HG03280 (cell line): ENCODE measurements at regions not wholly inside any gene's neighbourhood (a gene's known extent, or its start where the extent isn't known, plus 50 kb on each side); places are given as distances from the start of the nearest gene placed in this dataset.

ENCODE experiments used
- ATAC-seq: cut with Tn5 transposase; IDR thresholded peaks from one replicate; pipeline ENCODE4 v1.9.1; 2021; ENCODE audit warnings: mild to moderate bottlenecking, moderate library complexity; ENCODE audit not compliant: unreplicated experiment

DNA sequence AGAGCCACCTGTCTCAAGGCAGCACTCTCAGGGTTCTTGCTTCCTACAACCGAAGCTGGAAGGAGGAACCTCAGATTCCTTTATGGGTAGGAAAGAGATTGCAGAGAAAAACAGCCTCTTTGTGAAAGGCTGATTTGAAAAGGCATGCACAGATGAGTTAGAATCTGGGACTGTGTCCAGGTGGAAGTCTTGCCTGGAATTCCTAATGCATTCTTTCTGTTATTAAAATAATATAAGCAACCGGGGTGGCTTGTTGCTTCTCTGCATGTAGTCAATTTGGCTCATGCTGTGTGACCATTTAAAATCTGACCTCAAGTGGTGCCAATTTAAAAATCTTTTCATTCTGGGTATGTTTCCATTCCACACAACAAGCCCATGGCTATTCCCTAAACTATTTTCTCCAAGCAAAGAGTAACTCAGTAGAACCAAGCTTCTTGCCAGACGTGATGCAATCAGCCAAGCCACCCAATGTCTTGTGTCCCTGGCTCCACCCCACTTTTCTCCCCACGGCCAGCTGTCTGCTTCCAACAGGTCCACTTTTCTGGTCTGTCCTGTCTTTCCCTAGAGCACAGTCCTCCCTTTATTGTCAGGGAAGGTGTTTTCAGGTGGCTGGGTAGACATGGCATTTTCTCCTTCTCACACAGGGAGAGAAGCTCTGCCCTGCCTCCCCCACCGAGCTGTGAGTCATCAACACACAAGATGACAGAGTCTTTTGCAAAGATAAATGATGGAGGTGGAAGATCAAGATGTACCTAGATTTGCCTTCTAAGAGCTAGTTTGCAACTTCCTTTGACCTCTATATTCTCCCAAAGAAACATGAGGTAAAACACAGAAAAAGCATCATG is 394.3 kb downstream of the FOXO1 start:
- no peak for ATAC-seq

DNA sequence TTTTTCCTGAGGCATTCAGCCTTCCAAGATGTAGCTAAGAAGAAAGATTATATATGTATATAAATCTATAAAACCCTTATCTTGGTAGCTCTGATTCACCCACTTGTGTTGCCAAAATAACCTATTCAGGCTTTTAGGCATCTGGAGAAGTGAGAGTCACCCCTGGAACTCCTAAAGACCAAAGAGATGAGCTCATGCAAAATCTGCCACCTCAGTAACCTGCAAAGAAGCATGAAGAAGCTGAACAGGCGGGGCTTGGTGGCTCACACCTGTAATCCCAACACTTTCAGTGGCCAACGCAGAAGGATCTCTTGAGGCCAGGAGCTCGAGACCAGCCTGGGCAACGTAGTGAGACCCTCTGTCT is 393.7 kb downstream of the FOXO1 start:
- ATAC-seq: no peak

DNA sequence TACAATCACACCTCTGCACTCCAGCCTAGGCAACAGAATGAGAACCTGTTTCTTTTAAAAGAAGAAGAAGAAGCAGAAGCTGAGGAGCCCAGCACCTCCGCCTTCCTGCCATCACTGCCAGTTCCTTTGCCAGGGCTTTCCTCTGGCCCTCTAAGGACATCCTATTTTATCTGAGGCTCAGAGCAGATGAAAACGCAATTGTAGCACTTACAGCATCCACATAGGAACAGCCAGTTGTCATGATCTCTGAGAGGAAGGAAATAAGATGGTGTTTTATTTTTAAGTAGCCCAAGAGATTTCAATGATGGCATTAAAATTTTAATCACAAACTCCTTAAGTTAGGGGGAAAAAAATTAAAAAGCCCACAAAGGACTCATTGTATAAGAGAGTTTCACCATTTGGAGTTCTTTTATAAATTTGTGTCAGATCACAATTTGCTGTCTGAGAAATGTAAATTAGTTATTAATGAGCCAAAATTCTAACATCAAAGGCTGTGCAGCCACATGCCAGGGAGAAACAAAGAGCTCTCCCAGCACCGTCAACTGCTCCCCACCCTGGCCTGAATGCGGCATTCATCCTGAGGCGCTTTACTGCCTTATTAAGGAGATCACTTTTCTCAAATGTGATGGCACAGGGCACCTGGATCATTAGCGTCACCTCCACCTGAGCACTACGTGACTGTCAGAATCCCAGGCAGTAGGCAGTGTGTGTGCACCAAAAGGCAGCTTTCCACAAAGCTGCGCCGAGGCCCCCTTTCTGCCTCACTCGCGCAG is 393.0 kb downstream of the FOXO1 start:
- no peak for ATAC-seq

DNA sequence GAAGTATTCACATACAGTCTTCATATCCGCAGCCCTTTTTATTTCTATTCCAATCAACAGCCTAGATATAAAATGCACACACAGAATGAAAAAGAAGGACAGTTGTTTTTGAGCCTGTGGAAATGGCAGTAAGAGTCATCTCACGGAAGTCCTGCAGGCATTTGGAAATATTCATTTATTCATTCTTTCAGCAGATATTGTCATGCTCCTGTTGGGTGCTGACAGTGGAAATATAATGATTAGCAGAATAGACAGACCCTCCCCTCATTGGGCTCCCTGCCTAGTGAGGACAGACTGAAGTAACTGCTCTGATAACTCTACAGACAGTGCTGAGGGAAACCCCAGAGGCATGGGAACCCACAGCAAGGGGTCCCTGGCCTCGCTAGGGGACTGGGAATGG is 392.3 kb downstream of the FOXO1 start:
- no peak for ATAC-seq

DNA sequence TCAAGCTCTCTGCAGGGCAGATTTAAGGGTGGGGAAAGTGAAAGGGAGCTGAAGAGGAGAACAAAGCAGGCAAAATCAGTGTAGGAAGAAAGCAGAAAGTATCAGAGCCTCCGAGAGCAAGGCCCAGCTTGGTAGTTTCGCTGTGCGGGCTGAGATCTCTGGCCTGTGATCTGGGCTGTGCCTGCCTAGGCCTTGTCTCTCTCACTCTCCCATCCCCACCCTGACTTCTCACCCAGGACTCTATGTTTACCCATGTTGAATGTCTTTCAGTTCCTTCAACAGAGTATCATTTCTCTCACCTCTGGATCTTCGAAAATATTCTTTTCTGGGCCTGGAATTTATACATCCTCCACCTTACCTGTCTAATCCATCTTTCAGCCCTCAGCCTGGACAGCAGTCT is 391.3 kb downstream of the FOXO1 start:
- ATAC-seq: no peak

DNA sequence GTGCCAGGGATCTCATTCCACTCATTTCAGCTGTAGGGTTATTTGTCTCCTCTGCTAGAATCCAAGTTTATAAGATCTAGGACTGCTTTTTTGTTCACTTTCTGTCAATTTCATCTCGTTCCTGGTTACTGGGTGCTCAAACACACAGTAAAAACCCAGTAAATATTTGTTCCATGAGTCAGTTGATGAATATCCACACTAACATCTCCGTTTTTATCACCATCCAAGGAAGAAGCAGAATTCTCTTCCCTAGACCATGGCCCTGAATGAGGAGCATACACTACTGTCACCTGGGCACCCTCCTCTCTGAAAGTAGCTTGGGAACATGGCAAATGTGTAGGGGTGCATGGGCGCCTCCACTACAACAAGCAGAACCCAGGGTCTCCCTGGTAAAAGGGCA is 390.8 kb downstream of the FOXO1 start:
- ATAC-seq: no peak

DNA sequence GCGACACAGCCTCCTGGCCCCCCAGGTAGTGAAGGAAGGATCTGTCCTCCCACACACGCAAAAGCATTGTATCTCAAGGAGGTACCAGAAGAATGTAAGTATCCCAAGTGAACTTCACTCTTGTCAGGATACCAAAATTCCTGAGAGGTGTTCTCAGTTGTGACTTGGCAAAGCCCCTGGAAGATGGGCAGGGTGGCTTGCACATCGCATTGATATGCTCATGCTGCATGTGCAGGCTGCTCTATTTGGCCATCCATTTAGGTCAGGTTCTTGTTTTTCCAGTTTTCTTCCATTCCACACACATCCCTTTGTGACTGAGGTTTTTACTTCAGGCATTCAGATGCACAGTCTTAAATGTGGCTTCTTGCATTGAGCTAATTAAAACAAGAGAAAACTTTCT is 382.8 kb downstream of the FOXO1 start:
- no peak for ATAC-seq

DNA sequence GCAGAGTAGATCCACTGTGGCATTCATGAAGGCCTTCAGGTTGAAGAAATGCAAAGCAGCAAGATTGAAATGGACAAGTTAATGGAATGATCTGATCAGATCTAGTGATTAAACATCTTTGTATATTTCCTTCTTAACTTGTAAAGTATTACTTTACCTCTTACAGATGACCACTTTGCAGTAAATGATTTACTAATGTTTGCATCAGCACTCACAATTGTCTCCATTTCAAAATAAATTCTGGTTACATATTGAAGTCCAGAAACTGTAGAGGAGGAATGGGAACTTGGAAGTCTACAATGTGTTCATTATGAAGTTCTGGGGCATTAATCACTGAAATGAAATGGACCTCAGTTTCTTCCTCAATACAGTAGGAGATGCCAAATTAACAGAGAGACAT is 380.8 kb downstream of the FOXO1 start:
- ATAC-seq: no peak

DNA sequence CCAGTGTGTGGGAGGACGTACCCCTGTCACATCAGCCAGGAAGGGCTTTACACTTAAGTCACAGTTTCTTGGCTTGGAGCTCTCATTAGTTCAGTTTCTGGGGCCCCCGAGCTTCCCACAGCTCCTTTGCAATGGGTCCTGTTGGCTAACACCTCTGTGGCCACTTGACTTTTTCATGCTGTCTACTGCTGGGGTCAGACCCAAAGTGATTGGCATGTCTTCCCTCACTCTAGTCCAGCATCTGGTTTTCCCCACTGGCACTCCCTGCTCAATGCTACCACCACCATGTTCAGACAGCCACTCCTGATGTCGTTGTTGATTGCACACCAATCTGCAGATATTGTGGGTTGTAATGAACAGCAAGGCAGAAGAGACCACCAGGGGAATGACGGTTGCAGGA is 379.0 kb downstream of the FOXO1 start:
- ATAC-seq: no peak

DNA sequence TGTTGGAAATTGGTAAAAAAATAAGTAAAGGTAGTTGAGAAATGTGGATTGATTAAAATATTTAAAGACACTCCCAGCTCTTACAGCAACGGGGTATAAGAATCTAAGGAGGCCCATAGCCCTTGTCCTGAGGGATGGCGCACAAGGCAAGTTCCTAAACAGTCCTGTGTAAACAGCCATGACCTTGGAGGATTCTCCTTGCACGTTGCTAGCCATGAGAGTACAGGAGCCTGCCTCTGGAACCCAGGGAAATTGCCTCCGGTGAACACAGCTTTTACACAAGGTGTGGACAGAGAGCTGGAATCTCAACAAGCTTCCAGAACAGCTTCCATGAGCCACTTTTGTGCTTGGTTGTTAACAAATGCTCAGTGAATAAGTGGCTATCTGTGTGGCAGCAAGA is 378.2 kb downstream of the FOXO1 start:
- no peak for ATAC-seq

DNA sequence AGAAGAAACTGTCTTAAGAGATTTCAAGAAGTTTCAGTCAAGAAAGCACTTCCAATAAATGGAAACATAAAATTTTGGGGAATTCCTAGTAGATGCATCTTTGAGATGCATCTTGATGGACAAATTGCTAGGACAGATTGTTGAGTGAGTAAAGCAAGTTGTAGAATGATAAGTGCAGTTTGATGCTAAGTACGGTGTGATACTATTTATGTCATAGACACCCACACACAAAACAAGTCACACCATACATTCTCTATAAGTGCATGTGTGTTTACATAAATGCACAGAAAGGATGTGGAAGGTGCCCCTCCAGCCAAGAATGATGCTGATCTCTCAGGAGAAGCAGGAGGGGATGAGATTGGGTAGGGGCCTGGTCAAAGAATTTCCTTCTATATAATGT is 375.7 kb downstream of the FOXO1 start:
- ATAC-seq: no peak

DNA sequence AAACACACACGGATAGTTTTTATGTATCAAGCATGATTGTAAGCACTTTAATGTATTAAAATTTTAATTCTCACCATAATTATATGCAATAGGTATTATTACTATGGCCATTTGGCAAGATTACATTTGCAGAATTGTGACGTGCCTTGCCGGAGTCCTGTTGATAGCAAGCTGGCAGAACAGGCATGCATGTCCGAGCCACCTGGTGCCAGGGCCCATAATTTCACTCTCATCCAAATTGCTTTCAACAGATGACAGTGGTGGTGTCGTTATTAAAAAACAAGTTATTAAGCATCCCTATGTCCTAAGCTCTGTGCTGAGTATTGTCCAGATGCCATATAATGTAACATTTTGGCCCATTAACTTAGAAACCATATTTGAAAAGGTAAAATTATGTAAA is 374.3 kb downstream of the FOXO1 start:
- ATAC-seq: no peak

DNA sequence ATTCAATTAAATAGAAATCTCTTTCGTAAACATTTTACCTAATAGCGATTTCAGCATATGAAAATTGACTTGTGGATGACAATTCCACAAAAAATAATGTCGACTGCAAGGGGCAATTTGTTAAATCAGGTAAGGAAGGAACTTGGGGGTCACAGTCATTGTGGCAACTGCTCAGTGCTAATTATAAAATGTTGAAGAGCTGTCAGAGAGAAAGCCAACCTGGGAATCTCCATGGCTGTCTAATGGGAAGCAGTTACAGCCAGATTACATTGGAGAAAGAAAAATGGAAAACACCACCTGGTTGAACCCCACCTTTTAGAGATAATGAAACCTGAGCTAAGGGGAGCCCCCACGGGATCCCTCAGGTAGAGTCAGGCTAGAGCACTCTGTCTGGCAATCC is 373.9 kb downstream of the FOXO1 start:
- no peak for ATAC-seq

DNA sequence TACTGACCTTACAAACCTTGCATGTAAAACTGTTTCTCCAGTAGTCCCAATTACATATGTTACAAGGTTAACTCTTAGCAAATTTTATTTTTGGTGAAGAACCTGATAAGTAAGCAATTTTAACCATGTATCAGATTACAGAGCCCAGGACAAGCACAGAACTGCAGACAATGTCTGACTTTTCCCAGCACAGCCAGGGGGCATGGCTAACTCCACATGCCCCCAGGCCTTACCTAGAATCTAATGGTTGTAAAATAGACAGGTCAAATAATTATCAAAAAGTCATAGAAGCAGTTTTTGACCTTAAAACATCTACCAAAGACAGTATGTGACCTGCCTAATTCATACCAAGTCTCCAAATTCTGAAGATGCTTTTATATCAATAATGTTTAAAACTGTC is 364.1 kb downstream of the FOXO1 start:
- no peak for ATAC-seq

DNA sequence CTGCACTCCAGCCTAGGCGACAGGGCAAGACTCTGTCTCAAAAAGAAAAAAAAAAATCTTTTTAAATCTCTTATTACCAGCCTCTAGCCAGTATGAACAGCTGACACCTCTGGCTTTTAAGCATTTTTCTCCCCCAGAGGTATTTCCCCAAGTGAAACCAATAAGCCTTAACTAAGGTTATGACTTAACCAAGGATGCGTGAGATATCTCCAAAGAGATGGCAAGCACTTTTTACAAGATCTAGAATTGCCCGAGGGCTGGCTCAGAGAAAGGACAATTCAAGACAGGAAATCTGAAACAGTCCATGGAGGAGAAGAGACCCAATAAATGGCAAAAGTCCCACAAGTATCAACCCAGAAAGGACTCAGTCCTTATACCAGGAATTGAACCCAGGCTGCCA is 362.1 kb downstream of the FOXO1 start:
- ATAC-seq: no peak

DNA sequence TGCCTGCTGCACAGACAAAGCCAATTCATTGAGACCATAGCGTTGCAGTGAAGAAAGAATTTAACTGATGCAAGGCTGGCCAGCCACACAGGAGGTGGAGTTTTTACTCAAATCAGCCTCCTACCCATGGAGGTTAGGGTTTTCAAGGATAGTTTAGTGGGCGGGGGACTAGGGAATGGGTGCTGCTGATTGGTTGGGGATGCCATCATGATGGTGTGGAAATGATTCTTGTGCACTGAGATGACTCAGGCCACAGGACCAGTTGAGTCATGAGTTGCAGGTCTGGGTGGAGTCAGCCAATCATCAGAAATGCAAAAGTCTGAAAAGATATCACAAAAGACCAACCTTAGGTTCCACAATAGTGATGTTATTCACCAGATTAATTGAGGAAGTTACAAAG is 359.6 kb downstream of the FOXO1 start:
- no peak for ATAC-seq

DNA sequence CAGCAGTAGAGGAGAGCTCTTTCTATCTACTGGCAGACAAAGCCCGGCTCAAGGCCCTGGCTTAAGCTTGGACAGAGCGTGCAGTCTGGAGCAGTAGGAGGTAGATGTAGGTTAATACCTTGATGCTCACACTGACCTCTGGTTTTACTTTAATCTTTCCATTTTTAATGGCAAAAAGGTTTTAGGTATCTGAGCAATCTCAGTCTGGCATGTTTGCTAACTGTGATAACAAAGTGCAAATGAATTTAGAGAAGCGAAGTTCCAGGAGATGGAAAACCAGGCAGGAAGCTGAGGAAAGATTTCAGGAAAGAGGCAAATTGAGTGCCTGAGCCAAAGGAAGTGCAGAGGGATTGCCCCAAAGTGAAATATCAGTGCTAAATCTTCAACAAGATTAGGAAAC is 356.6 kb downstream of the FOXO1 start:
- no peak for ATAC-seq

DNA sequence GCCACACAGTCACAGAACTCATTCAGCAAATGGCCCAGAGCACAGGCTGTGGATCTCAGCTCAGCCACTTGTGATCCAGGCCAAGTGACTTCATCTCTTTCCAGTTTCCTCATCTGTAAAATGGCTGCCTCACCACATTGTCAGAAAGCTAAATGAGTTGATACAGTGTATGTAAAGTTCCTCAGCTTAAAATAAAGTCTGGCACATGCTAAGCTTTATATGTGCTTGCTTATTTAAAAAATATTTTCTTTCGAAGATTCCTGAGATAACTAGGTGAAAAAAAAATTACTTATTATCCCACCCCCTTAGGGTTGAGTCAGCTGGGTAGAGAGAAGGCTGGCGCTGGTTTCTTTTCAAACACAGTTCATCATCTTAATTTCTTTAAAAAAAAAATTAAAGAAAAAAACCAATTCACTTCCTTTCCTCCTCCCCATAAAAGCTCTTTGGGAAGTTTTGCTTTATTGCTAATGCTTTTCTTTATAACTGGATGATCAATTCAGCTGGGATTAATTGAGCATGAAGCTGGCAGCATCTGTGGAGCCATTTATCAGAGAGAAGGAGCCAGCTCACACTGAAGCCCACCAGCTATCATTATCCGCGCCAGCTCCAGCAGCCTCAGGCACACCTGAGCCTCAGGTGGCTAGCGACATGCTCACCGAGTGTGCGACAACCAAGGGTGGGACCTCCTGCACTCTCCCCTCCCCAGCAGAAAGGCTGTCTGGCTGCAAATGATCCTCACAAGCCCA is 354.9 kb downstream of the FOXO1 start:
- ATAC-seq: no peak

DNA sequence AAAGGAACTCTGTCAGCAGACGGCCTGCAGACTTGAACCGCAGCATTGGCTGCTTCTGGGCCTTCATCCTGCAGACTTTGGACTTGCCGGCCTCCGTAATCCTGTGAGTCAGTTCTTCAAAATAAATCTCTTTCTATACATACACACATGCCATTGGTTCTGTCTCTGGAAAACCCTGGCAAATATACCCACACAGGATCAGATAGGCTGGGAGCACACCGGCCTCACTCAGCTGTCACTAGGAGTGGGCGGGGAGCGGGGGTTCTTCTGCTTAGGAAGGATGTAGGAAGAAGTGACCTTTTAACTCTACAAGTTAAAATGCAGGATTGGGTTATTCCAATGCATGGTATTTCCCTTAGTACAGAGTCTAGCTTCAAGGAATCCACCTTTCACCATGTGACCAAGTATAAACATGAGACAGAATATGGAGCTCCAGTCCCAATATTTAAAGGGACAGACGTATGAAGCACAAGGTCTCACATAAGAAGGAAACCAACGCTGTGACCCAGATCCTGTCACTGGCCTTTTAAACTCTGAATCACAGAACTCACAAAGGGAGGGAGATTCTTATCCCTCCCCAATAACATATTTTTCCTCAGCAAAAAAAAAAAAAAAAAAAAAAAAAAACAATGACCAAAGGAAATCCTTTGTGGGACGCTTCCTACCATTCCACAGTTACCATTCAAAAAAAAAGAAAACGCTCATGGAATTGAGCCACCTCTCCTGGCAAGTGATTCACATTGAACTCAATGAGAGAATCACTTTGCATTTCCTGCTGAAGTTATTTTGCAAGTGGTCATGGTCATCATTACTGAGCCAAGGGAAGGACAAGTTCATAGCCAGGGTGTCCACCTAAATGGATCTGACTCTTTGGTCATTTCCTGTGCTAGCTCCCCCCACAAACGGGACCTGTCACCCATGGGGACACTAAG is 352.9 kb downstream of the FOXO1 start:
- no peak for ATAC-seq

DNA sequence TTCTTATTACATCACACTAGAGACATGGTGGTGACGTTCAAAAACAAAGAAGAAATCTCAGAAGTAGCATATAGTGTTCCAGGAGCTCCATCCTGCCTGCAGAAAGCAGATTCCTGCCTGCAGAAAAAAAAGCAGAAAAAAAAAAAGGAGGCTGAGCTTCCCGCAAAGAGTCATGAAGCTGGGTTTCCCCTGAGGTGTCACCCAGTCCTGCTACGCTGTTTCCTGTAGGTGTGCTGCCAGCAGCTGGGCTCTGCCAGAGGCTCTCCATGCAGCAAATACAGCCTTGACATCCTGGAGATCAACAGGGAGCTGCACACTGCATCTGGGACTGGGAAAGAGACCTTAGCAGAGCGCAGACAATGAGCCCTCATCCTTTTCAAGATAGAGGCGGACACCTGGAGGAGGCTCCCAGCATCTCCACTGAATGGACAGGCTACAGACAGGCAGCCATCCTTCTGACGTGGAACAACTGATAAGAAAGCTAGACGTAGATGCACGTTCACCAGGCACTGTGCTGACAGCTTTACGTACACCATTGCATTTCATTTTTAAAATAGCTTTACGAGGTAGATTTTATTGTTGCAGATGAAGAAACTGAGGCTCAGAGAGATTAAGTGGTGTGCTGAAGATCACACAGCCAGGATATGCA is 350.9 kb downstream of the FOXO1 start:
- no peak for ATAC-seq
